C4-2B (cell line): ENCODE measurements at regions not wholly inside any gene's neighbourhood (a gene's known extent, or its start where the extent isn't known, plus 50 kb on each side); places are given as distances from the start of the nearest gene placed in this dataset.

Experiments used
- ZFX ChIP-seq: fragments of 450-650 bp; IDR thresholded peaks from 2 replicates; pipeline ENCODE4 v1.6.1; 2017
- TF ChIP-seq, protein P1 (sequence below): fragments of 450-650 bp; conservative IDR thresholded peaks from 2 replicates; pipeline ENCODE4 v1.5.1; 2017; ENCODE audit warnings: mild to moderate bottlenecking

DNA sequence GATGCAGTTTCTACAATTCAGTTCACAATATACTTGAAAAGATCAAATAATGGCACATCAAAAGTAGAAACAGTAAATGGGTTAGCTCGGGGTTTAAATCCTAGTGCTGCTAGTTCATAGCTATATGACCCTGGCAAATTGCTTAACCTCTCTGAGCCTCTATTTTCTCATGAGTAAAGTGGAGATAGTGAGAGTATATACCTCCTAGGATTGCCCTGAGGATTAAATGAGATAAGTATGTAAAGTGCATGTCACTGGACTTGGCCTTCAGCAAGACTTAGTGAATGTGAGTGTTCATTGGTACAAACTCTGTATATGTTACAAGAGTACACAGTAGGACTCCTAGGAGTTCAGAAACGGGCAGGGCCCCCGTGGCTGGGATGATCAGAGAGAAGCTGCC, 248.3 kb downstream of the DLEU7 start:
- TF ChIP-seq, protein P1, sequence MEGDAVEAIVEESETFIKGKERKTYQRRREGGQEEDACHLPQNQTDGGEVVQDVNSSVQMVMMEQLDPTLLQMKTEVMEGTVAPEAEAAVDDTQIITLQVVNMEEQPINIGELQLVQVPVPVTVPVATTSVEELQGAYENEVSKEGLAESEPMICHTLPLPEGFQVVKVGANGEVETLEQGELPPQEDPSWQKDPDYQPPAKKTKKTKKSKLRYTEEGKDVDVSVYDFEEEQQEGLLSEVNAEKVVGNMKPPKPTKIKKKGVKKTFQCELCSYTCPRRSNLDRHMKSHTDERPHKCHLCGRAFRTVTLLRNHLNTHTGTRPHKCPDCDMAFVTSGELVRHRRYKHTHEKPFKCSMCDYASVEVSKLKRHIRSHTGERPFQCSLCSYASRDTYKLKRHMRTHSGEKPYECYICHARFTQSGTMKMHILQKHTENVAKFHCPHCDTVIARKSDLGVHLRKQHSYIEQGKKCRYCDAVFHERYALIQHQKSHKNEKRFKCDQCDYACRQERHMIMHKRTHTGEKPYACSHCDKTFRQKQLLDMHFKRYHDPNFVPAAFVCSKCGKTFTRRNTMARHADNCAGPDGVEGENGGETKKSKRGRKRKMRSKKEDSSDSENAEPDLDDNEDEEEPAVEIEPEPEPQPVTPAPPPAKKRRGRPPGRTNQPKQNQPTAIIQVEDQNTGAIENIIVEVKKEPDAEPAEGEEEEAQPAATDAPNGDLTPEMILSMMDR = no peak
- TF ChIP-seq ZFX = no peak
